OCI-LY1 (cell line): ENCODE measurements at regions not wholly inside any gene's neighbourhood (a gene's known extent, or its start where the extent isn't known, plus 50 kb on each side); places are given as distances from the start of the nearest gene placed in this dataset.

Experiments used
- EZH2 ChIP-seq: fragments of 200-600 bp; sonication (generic), shearing (Covaris generic); IDR thresholded peaks from 2 replicates; pipeline ENCODE4 v1.8.0; 2017; ENCODE audit warnings: borderline replicate concordance, mixed run types, mild to moderate bottlenecking, antibody characterized with exemption, low read length, moderate library complexity, mixed read lengths
- TF ChIP-seq, protein P1 (sequence below): fragments of 200-600 bp; sonication (generic), shearing (Covaris generic); IDR thresholded peaks from 2 replicates; pipeline ENCODE4 v1.5.1; 2017; ENCODE audit warnings: mild to moderate bottlenecking, antibody characterized with exemption, low read length, moderate library complexity, mixed read lengths

DNA sequence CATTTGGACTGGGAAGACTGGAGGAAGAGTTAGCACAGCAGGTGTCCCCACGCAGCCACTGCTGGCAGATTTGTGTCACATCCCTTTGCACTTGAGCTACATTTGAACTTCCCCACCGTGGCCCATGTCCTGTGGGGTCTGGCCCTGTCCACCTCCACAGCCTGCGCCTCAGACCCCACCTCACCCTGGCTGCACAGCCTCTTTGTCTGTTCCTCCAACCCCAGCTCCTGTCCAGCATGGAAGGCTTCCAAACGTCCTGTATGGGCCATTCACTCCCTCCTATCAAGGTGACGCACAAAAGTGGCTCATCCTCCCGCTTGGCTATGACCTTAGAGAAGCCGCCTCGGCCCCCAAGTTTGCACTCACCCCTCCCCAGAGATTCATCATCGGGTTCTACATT is 200.6 kb downstream of the FOXL1 start:
- TF ChIP-seq, protein P1, sequence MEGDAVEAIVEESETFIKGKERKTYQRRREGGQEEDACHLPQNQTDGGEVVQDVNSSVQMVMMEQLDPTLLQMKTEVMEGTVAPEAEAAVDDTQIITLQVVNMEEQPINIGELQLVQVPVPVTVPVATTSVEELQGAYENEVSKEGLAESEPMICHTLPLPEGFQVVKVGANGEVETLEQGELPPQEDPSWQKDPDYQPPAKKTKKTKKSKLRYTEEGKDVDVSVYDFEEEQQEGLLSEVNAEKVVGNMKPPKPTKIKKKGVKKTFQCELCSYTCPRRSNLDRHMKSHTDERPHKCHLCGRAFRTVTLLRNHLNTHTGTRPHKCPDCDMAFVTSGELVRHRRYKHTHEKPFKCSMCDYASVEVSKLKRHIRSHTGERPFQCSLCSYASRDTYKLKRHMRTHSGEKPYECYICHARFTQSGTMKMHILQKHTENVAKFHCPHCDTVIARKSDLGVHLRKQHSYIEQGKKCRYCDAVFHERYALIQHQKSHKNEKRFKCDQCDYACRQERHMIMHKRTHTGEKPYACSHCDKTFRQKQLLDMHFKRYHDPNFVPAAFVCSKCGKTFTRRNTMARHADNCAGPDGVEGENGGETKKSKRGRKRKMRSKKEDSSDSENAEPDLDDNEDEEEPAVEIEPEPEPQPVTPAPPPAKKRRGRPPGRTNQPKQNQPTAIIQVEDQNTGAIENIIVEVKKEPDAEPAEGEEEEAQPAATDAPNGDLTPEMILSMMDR = no peak
- no peak for TF ChIP-seq EZH2
